HEK293 (cell line): ENCODE measurements at regions not wholly inside any gene's neighbourhood (a gene's known extent, or its start where the extent isn't known, plus 50 kb on each side); places are given as distances from the start of the nearest gene placed in this dataset.

Source experiments
- CTCF ChIA-PET: fragments of 350-600 bp; formaldehyde crosslinking; extraction: SDS; loops from one replicate; lab custom pipeline; 2021; ENCODE audit warnings: antibody characterized with exemption; lab: Yijun Ruan, JAX
- POLR2A ChIA-PET: fragments of 300-600 bp; formaldehyde crosslinking; extraction: SDS; loops from one replicate; lab custom pipeline; 2020; ENCODE audit warnings: antibody characterized with exemption, inconsistent platforms; lab: Yijun Ruan, JAX
- H3K27ac ChIP-seq: fragments of 200-500 bp; sonication (Bioruptor generic); 2 replicates; pipeline ENCODE4 v1.5.1; 2014; ENCODE audit warnings: low read depth, low read length, control low read depth, inconsistent platforms; ENCODE audit errors: extremely low read depth
- H3K36me3 ChIP-seq, 2 experiments: fragments of 200-500 bp in 1 of 2; sonication (Bioruptor generic) in 1 of 2; 1 replicate in 1 of 2; 2 replicates in 1 of 2; pipeline ENCODE4 v1.5.1; 2014 to 2017; ENCODE audit warnings: inconsistent platforms in 2 of 2, low read length in 2 of 2; ENCODE audit not compliant: control insufficient read depth in 2 of 2, insufficient read depth in 1 of 2
- H3K4me1 ChIP-seq: fragments of 200-500 bp; sonication (Bioruptor generic); 2 replicates; pipeline ENCODE4 v1.5.1; 2014; ENCODE audit warnings: mild to moderate bottlenecking, low read length, inconsistent platforms; ENCODE audit not compliant: control insufficient read depth, insufficient read depth
- H3K4me3 ChIP-seq: 2 replicates; pipeline ENCODE4 v1.5.1; 2011; ENCODE audit warnings: low read depth, mild to moderate bottlenecking, control low read depth, low read length, moderate library complexity
- H3K9me3 ChIP-seq: fragments of 200-500 bp; sonication (Bioruptor generic); 2 replicates; pipeline ENCODE4 v1.5.1; 2014; ENCODE audit warnings: low read depth, low read length, inconsistent platforms; ENCODE audit not compliant: control insufficient read depth, insufficient read depth
- FEZF1 ChIP-seq: fragments of 450-650 bp; formaldehyde crosslinking; IDR thresholded peaks from 2 replicates; pipeline ENCODE4 v1.5.1; 2016; ENCODE audit warnings: missing biosample characterization, missing genetic modification characterization
- HOXD13 ChIP-seq: sonication (generic); formaldehyde crosslinking; IDR thresholded peaks from 2 replicates; pipeline ENCODE4 v1.8.0; 2022; ENCODE audit warnings: missing genetic modification reagents, borderline replicate concordance
- KLF10 ChIP-seq: fragments of 450-650 bp; IDR thresholded peaks from 2 replicates; pipeline ENCODE4 v1.5.1; 2018; ENCODE audit warnings: missing biosample characterization, mild to moderate bottlenecking, missing genetic modification characterization
- RBAK ChIP-seq: fragments of 450-650 bp; formaldehyde crosslinking; IDR thresholded peaks from 2 replicates; pipeline ENCODE4 v1.5.1; 2016; ENCODE audit warnings: missing biosample characterization, missing genetic modification characterization
- REPIN1 ChIP-seq: fragments of 450-650 bp; formaldehyde crosslinking; IDR thresholded peaks from 2 replicates; pipeline ENCODE4 v1.5.1; 2017; ENCODE audit warnings: missing biosample characterization, missing genetic modification characterization, low read depth
- ZBTB1 ChIP-seq: fragments of 450-650 bp; formaldehyde crosslinking; IDR thresholded peaks from 2 replicates; pipeline ENCODE4 v1.5.1; 2016; ENCODE audit warnings: missing biosample characterization, missing genetic modification characterization
- ZFP3 ChIP-seq: fragments of 450-650 bp; formaldehyde crosslinking; IDR thresholded peaks from 2 replicates; pipeline ENCODE4 v1.5.1; 2016; ENCODE audit warnings: low read depth, missing biosample characterization, missing genetic modification characterization
- ZNF174 ChIP-seq: fragments of 450-650 bp; formaldehyde crosslinking; IDR thresholded peaks from 2 replicates; pipeline ENCODE4 v1.5.0; 2017; ENCODE audit warnings: missing biosample characterization, mild to moderate bottlenecking, missing genetic modification characterization
- ZNF19 ChIP-seq: fragments of 450-650 bp; formaldehyde crosslinking; IDR thresholded peaks from 2 replicates; pipeline ENCODE4; 2016; ENCODE audit warnings: missing biosample characterization, missing genetic modification characterization, low read depth
- ZNF24 ChIP-seq: fragments of 450-650 bp; formaldehyde crosslinking; IDR thresholded peaks from 2 replicates; pipeline ENCODE4 v1.5.1; 2016; ENCODE audit warnings: missing biosample characterization, missing genetic modification characterization
- ZNF350 ChIP-seq: fragments of 450-650 bp; formaldehyde crosslinking; IDR thresholded peaks from 2 replicates; pipeline ENCODE4 v1.5.0; 2017; ENCODE audit warnings: missing biosample characterization, mild to moderate bottlenecking, missing genetic modification characterization
- ZNF501 ChIP-seq: fragments of 450-650 bp; formaldehyde crosslinking; IDR thresholded peaks from 2 replicates; pipeline ENCODE4 v1.5.1; 2016; ENCODE audit warnings: missing biosample characterization, missing genetic modification characterization
- ZNF521 ChIP-seq: fragments of 450-650 bp; formaldehyde crosslinking; IDR thresholded peaks from 2 replicates; pipeline ENCODE4 v1.5.1; 2017; ENCODE audit warnings: missing biosample characterization, mild to moderate bottlenecking, missing genetic modification characterization
- ZNF624 ChIP-seq: fragments of 450-650 bp; formaldehyde crosslinking; IDR thresholded peaks from 2 replicates; pipeline ENCODE4 v1.5.1; 2017; ENCODE audit warnings: missing biosample characterization, missing genetic modification characterization
- ZNF654 ChIP-seq: fragments of 450-650 bp; formaldehyde crosslinking; IDR thresholded peaks from 2 replicates; pipeline ENCODE4 v1.5.1; 2016; ENCODE audit warnings: low read depth, missing biosample characterization, missing genetic modification characterization
- ZNF664 ChIP-seq: fragments of 450-650 bp; formaldehyde crosslinking; IDR thresholded peaks from 2 replicates; pipeline ENCODE4 v1.5.1; 2016; ENCODE audit warnings: missing biosample characterization, missing genetic modification characterization
- ZNF776 ChIP-seq: fragments of 450-650 bp; formaldehyde crosslinking; IDR thresholded peaks from 2 replicates; pipeline ENCODE4 v1.5.0; 2017; ENCODE audit warnings: missing biosample characterization, missing genetic modification characterization, borderline replicate concordance
- ZNF830 ChIP-seq: fragments of 450-650 bp; IDR thresholded peaks from 2 replicates; pipeline ENCODE4 v1.5.0; 2018; ENCODE audit warnings: missing biosample characterization, missing genetic modification characterization, low read depth, mild to moderate bottlenecking, moderate library complexity
- TF ChIP-seq, protein P1 (sequence below): fragments of 450-650 bp; formaldehyde crosslinking; IDR thresholded peaks from 2 replicates; pipeline ENCODE4 v1.5.1; 2016; ENCODE audit warnings: missing biosample characterization, missing genetic modification characterization
- TF ChIP-seq, protein P2 (sequence below): fragments of 450-650 bp; formaldehyde crosslinking; IDR thresholded peaks from 2 replicates; pipeline ENCODE4 v1.5.1; 2017; ENCODE audit warnings: missing biosample characterization, missing genetic modification characterization
- TF ChIP-seq, protein P3 (sequence below): fragments of 450-650 bp; formaldehyde crosslinking; IDR thresholded peaks from 2 replicates; pipeline ENCODE4 v1.5.1; 2016; ENCODE audit warnings: missing biosample characterization, missing genetic modification characterization
- TF ChIP-seq, protein P4 (sequence below): fragments of 450-650 bp; formaldehyde crosslinking; optimal IDR thresholded peaks from 2 replicates; pipeline ENCODE3; 2016; ENCODE audit warnings: missing biosample characterization, mild to moderate bottlenecking, missing genetic modification characterization

DNA sequence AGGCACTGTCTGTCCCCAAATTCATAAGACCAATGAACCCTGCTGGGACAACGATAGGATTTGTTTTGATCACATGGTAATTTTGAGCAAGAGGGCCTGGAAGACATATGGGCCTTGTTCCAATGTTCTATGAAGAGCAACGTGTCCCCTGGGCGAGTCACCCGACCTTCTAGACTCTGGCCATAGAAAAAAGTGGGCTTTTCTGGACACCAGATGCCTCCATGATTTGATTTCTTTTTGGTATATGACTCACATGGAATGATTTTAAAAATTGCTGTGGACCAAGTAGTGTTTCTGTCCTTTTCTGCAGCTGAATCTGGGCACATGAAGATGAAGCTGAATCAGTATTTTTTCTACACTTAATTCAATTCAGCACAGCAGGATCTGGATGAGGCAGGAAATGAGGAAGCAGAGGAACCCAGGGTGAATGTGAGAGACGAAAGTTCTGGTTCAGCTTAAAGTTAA lies 104.9 kb downstream of the CDC42EP3 start:
- TF ChIP-seq, protein P1, sequence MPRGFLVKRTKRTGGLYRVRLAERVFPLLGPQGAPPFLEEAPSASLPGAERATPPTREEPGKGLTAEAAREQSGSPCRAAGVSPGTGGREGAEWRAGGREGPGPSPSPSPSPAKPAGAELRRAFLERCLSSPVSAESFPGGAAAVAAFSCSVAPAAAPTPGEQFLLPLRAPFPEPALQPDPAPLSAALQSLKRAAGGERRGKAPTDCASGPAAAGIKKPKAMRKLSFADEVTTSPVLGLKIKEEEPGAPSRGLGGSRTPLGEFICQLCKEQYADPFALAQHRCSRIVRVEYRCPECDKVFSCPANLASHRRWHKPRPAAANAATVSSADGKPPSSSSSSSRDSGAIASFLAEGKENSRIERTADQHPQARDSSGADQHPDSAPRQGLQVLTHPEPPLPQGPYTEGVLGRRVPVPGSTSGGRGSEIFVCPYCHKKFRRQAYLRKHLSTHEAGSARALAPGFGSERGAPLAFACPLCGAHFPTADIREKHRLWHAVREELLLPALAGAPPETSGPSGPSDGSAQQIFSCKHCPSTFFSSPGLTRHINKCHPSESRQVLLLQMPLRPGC (tag by site-specific recombination), result no peak
- TF ChIP-seq ZNF830 (tag by site-specific recombination), result no peak
- no peak for TF ChIP-seq ZNF501 (tag by site-specific recombination)
- no peak for TF ChIP-seq ZNF776 (tag by site-specific recombination)
- TF ChIP-seq RBAK (tag by site-specific recombination), result no peak
- TF ChIP-seq ZNF19, result no peak
- no peak for TF ChIP-seq KLF10 (tag by site-specific recombination)
- TF ChIP-seq ZFP3 (tag by site-specific recombination), result no peak
- ChIA-PET CTCF (interaction anchor here (0.8 kb wide), 1 partner anchor 31 kb away, joined by 3 read pairs; no protein-coding TSS in a partner anchor), POLR2A (no interaction called here)
- H3K27ac ChIP-seq, result no peak overlapping the region
- no peaks in the 10 kb centered on the region for H3K9me3 ChIP-seq
- H3K4me3 ChIP-seq, result no peak overlapping the region
- no peaks in the 10 kb centered on the region for H3K36me3 ChIP-seq
- H3K4me1 ChIP-seq, result peaks cover 2% of the 10 kb centered on the region; the same call in 1 of the 2 replicates

DNA sequence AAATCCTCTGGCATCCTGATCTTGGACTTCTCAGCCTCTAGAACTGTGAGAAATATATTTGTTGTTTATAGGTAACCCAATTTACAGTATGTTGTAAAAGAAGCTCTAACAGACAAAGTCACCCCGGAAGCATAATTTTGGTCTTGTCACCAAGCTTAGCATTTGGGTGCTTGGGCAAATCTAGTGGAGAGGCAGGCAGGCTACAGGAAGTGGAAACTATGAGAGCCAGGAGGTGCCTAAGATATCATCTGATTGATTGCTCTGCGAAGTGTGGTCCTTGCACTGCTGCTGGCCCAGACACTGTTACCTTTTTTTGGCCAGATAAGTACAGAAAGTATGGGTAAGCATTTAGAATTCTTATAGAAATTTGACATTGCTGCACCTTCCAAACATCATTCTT lies 102.9 kb downstream of the CDC42EP3 start:
- ChIA-PET POLR2A (no interaction called here), CTCF (interaction anchor here (0.9 to 1.1 kb wide), 3 partner anchors 21 to 264 kb away, joined by 3 read pairs; no protein-coding TSS in a partner anchor)
- Histone ChIP-seq H3K4me1 (no peaks in the 10 kb centered on the region), H3K4me3 (no peak overlapping the region), H3K9me3 (no peaks in the 10 kb centered on the region), H3K27ac (no peak overlapping the region), H3K36me3 (no peaks in the 10 kb centered on the region)
- TF ChIP-seq ZNF521 (no peak), HOXD13 (CRISPR knock-in tag) (no peak), ZNF664 (tag by site-specific recombination) (no peak), FEZF1 (no peak), REPIN1 (tag by site-specific recombination) (no peak), ZNF174 (tag by site-specific recombination) (no peak), ZNF654 (tag by site-specific recombination) (no peak), ZNF24 (tag by site-specific recombination) (no peak), ZNF624 (tag by site-specific recombination) (no peak), ZBTB1 (no peak), ZNF350 (tag by site-specific recombination) (no peak)
- TF ChIP-seq, protein P2, sequence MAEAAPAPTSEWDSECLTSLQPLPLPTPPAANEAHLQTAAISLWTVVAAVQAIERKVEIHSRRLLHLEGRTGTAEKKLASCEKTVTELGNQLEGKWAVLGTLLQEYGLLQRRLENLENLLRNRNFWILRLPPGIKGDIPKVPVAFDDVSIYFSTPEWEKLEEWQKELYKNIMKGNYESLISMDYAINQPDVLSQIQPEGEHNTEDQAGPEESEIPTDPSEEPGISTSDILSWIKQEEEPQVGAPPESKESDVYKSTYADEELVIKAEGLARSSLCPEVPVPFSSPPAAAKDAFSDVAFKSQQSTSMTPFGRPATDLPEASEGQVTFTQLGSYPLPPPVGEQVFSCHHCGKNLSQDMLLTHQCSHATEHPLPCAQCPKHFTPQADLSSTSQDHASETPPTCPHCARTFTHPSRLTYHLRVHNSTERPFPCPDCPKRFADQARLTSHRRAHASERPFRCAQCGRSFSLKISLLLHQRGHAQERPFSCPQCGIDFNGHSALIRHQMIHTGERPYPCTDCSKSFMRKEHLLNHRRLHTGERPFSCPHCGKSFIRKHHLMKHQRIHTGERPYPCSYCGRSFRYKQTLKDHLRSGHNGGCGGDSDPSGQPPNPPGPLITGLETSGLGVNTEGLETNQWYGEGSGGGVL, result no peak
- TF ChIP-seq, protein P3, sequence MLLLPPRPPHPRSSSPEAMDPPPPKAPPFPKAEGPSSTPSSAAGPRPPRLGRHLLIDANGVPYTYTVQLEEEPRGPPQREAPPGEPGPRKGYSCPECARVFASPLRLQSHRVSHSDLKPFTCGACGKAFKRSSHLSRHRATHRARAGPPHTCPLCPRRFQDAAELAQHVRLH (tag by site-specific recombination), result no peak
- TF ChIP-seq, protein P4, sequence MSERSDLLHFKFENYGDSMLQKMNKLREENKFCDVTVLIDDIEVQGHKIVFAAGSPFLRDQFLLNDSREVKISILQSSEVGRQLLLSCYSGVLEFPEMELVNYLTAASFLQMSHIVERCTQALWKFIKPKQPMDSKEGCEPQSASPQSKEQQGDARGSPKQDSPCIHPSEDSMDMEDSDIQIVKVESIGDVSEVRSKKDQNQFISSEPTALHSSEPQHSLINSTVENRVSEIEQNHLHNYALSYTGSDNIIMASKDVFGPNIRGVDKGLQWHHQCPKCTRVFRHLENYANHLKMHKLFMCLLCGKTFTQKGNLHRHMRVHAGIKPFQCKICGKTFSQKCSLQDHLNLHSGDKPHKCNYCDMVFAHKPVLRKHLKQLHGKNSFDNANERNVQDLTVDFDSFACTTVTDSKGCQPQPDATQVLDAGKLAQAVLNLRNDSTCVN (tag by site-specific recombination), result no peak
